SK-N-SH (cell line): ENCODE measurements at regions not wholly inside any gene's neighbourhood (a gene's known extent, or its start where the extent isn't known, plus 50 kb on each side); places are given as distances from the start of the nearest gene placed in this dataset.

Experiments used
- CTCF ChIA-PET: fragments of 300-600, 350-600 bp; formaldehyde crosslinking; extraction: SDS; loops from one replicate; lab custom pipeline; 2021; lab: Yijun Ruan, JAX
- POLR2A ChIA-PET: fragments of 350-600 bp; sonication (Branson Sonifier 250); formaldehyde crosslinking; extraction: SDS; loops from one replicate; lab custom pipeline; 2020; ENCODE audit warnings: antibody characterized with exemption, inconsistent platforms; lab: Yijun Ruan, JAX
- DNase-seq: peaks from one replicate; pipeline ENCODE4 v3.0.0; 2012
- H2AFZ ChIP-seq: fragments of 200-600 bp; sonication (generic); 2 replicates; pipeline ENCODE4 v1.8.1; 2016; ENCODE audit warnings: antibody characterized with exemption, mild to moderate bottlenecking, low read depth
- H3F3A ChIP-seq: fragments of 200-600 bp; sonication (generic); replicated peaks from 2 replicates; pipeline ENCODE3; 2016; ENCODE audit warnings: antibody characterized with exemption, mild to moderate bottlenecking; ENCODE audit not compliant: insufficient read depth
- H3K27ac ChIP-seq, 2 experiments: fragments of 200-500 bp in 1 of 2; fragments of 200-600 bp in 1 of 2; sonication (Bioruptor generic) in 1 of 2; sonication (generic), shearing (Covaris generic) in 1 of 2; 2 replicates each; pipeline versions ENCODE4 v1.5.1 to v1.6.1; 2014 to 2016; ENCODE audit warnings: low read depth in 2 of 2, inconsistent platforms in 1 of 2, low read length in 1 of 2, mild to moderate bottlenecking in 1 of 2, mixed read lengths in 1 of 2
- H3K27me3 ChIP-seq: fragments of 200-600 bp; sonication (generic), shearing (Covaris generic); 2 replicates; pipeline ENCODE4 v1.6.1; 2016; ENCODE audit warnings: mixed run types; ENCODE audit not compliant: insufficient read depth
- H3K36me3 ChIP-seq, 2 experiments: fragments of 200-500 bp in 1 of 2; fragments of 200-600 bp in 1 of 2; sonication (Bioruptor generic) in 1 of 2; sonication (generic) in 1 of 2; replicated peaks in 1 of 2; 2 replicates each; pipeline versions ENCODE3 to v1.5.1; 2014 to 2016; ENCODE audit warnings: low read length in 1 of 2, mild to moderate bottlenecking in 1 of 2; ENCODE audit not compliant: insufficient read depth in 2 of 2, control insufficient read depth in 1 of 2
- H3K4me1 ChIP-seq, 2 experiments: fragments of 200-500 bp in 1 of 2; fragments of 200-600 bp in 1 of 2; sonication (Bioruptor generic) in 1 of 2; sonication (generic), shearing (Covaris generic) in 1 of 2; 2 replicates each; pipeline versions ENCODE4 v1.5.1 to v1.6.1; 2014 to 2016; ENCODE audit warnings: low read depth in 1 of 2, low read length in 1 of 2, mixed run types in 1 of 2; ENCODE audit not compliant: insufficient read depth in 2 of 2, control insufficient read depth in 1 of 2
- H3K4me2 ChIP-seq: fragments of 200-600 bp; sonication (generic), shearing (Covaris generic); 2 replicates; pipeline ENCODE4 v1.6.1; 2017; ENCODE audit warnings: mixed run types
- H3K4me3 ChIP-seq, 2 experiments: fragments of 200-500 bp in 1 of 2; fragments of 200-600 bp in 1 of 2; sonication (Bioruptor generic) in 1 of 2; sonication (generic), shearing (Covaris generic) in 1 of 2; 2 replicates each; pipeline versions ENCODE4 v1.5.1 to v1.8.1; 2014 to 2016; ENCODE audit warnings: low read depth in 2 of 2, inconsistent platforms in 1 of 2, low read length in 1 of 2, mild to moderate bottlenecking in 1 of 2, mixed read lengths in 1 of 2, moderate library complexity in 1 of 2
- H3K79me2 ChIP-seq: fragments of 200-600 bp; sonication (generic); 2 replicates; pipeline ENCODE4 v1.8.1; 2017; ENCODE audit warnings: mild to moderate bottlenecking; ENCODE audit not compliant: insufficient read depth
- H3K9ac ChIP-seq: fragments of 200-600 bp; sonication (generic); 2 replicates; pipeline ENCODE4 v1.6.1; 2017; ENCODE audit warnings: mixed run types
- H3K9me2 ChIP-seq: fragments of 200-600 bp; sonication (generic); 2 replicates; pipeline ENCODE4 v1.6.1; 2017; ENCODE audit warnings: mixed run types
- H3K9me3 ChIP-seq: fragments of 200-600 bp; sonication (generic); 2 replicates; pipeline ENCODE4 v1.6.1; 2017; ENCODE audit warnings: mixed run types, mild to moderate bottlenecking, moderate library complexity
- H4K20me1 ChIP-seq: fragments of 200-600 bp; sonication (generic); 2 replicates; pipeline ENCODE4 v1.6.1; 2017; ENCODE audit warnings: mild to moderate bottlenecking, mixed run types; ENCODE audit not compliant: insufficient read depth
- ELF1 ChIP-seq: IDR thresholded peaks from 2 replicates; pipeline ENCODE4 v1.4.0; 2012
- EP300 ChIP-seq, 2 experiments: IDR thresholded peaks; 2 replicates each; pipeline versions ENCODE4 v1.4.0 to v1.6.1; 2012; ENCODE audit warnings: borderline replicate concordance in 1 of 2, low read depth in 1 of 2, low read length in 1 of 2
- EZH2phosphoT487 ChIP-seq: fragments of 200-600 bp; sonication (generic); IDR thresholded peaks from 2 replicates; pipeline ENCODE4 v1.6.1; 2017; ENCODE audit warnings: low read depth, mixed run types, mild to moderate bottlenecking, antibody characterized with exemption, moderate library complexity, borderline replicate concordance
- FOSL2 ChIP-seq: IDR thresholded peaks from 2 replicates; pipeline ENCODE4 v1.4.0; 2012; ENCODE audit warnings: low read depth, mild to moderate bottlenecking, moderate library complexity, borderline replicate concordance
- FOXM1 ChIP-seq: IDR thresholded peaks from 2 replicates; pipeline ENCODE4 v1.4.0; 2012; ENCODE audit warnings: low read depth, mild to moderate bottlenecking
- GABPA ChIP-seq: IDR thresholded peaks from 2 replicates; pipeline ENCODE4 v1.4.0; 2012; ENCODE audit warnings: low read depth, mild to moderate bottlenecking
- JUND ChIP-seq: IDR thresholded peaks from 2 replicates; pipeline ENCODE4 v1.4.0; 2012
- MAX ChIP-seq: IDR thresholded peaks from 2 replicates; pipeline ENCODE4 v1.4.0; 2012; ENCODE audit warnings: low read depth
- NRF1 ChIP-seq: IDR thresholded peaks from 2 replicates; pipeline ENCODE4 v1.6.1; 2012; ENCODE audit warnings: low read depth, mild to moderate bottlenecking, low read length
- POLR2AphosphoS5 ChIP-seq: IDR thresholded peaks from 2 replicates; pipeline ENCODE4 v1.6.1; 2012; ENCODE audit warnings: low read depth, low read length
- RCOR1 ChIP-seq: fragments of 150-350 bp; IDR thresholded peaks from 2 replicates; pipeline ENCODE4 v1.6.1; 2017; ENCODE audit warnings: antibody characterized with exemption, low read length
- REST ChIP-seq: IDR thresholded peaks from 2 replicates; pipeline ENCODE4 v1.6.1; 2012; ENCODE audit warnings: mild to moderate bottlenecking, low read depth, low read length, moderate library complexity
- SMC3 ChIP-seq: IDR thresholded peaks from 2 replicates; pipeline ENCODE4 v1.6.1; 2012; ENCODE audit warnings: low read depth, low read length, improper control_type of control experiment
- TAF1 ChIP-seq: IDR thresholded peaks from 2 replicates; pipeline ENCODE4 v1.6.1; 2012; ENCODE audit warnings: low read depth, mild to moderate bottlenecking, low read length, moderate library complexity, borderline replicate concordance
- TEAD4 ChIP-seq: IDR thresholded peaks from 2 replicates; pipeline ENCODE4 v1.4.0; 2012; ENCODE audit warnings: mild to moderate bottlenecking, borderline replicate concordance; ENCODE audit not compliant: insufficient read depth
- YY1 ChIP-seq: IDR thresholded peaks from 2 replicates; pipeline ENCODE4 v1.4.0; 2012; ENCODE audit warnings: low read depth, mild to moderate bottlenecking
- ZBTB33 ChIP-seq: IDR thresholded peaks from 2 replicates; pipeline ENCODE4 v1.4.0; 2012; ENCODE audit warnings: low read depth, borderline replicate concordance
- WGBS: methylation state at CpG from one replicate; pipeline ENCODE4 v1.1.6; 2017; ENCODE audit warnings: low lambda C conversion rate; 5-methylcytosine and 5-hydroxymethylcytosine counted together

GRCh38 chr21:19181604-19182140 is 778.1 kb upstream of the TMPRSS15 start:
- no peak for TF ChIP-seq RCOR1
- no peak for TF ChIP-seq TAF1
- TF ChIP-seq FOSL2 = no peak
- no peak for TF ChIP-seq MAX
- TF ChIP-seq GABPA = no peak
- TF ChIP-seq EP300 (IDR thresholded peaks at IDR 0.05; ENCODE audit: borderline replicate concordance in 1 of 2, low read depth in 1 of 2, low read length in 1 of 2) = no peak
- no peak for TF ChIP-seq REST
- TF ChIP-seq TEAD4 = no peak
- no peak for TF ChIP-seq EZH2phosphoT487
- TF ChIP-seq, all 33 proteins: peak for 0

GRCh38 chr21:19197950-19198349 is 794.4 kb upstream of the TMPRSS15 start:
- POLR2A ChIA-PET = no interaction called here
- Histone ChIP-seq H3K4me2 (no peak overlapping the region), H3K9ac (no peak overlapping the region), H2AFZ (no peak overlapping the region), H3K27ac (no peak overlapping the region), H3K27me3 (no peaks in the 10 kb centered on the region), H3K36me3 (no peaks in the 10 kb centered on the region), H4K20me1 (no peaks in the 10 kb centered on the region), H3K4me1 (no peaks in the 10 kb centered on the region), H3K79me2 (no peaks in the 10 kb centered on the region), H3F3A (no peaks in the 10 kb centered on the region), H3K4me3 (no peak overlapping the region), H3K9me2 (no peaks in the 10 kb centered on the region), H3K9me3 (no peaks in the 10 kb centered on the region)
- no peak for DNase-seq
- CTCF ChIA-PET = no interaction called here
- 5% methylated on average over 4 of the region's 4 CpGs for WGBS
- TF ChIP-seq MAX (no peak), EP300 (IDR thresholded peaks at IDR 0.05; ENCODE audit: borderline replicate concordance in 1 of 2, low read depth in 1 of 2, low read length in 1 of 2) (no peak), POLR2AphosphoS5 (no peak), JUND (no peak), YY1 (no peak), SMC3 (no peak), GABPA (no peak), ZBTB33 (no peak), FOXM1 (no peak), REST (no peak), ELF1 (no peak), NRF1 (no peak), EZH2phosphoT487 (no peak), TEAD4 (no peak)

More at GRCh38 chr21:19181604-19182140, 778.1 kb upstream of the TMPRSS15 start:
- Histone ChIP-seq H3K36me3 (no peaks in the 10 kb centered on the region), H3K4me3 (no peak overlapping the region), H3F3A (no peaks in the 10 kb centered on the region), H2AFZ (no peak overlapping the region), H3K4me1 (no peaks in the 10 kb centered on the region), H3K9ac (no peak overlapping the region), H3K9me2 (no peaks in the 10 kb centered on the region), H3K9me3 (no peaks in the 10 kb centered on the region), H3K4me2 (no peak overlapping the region), H3K27me3 (no peaks in the 10 kb centered on the region), H3K27ac (no peak overlapping the region), H3K79me2 (no peaks in the 10 kb centered on the region), H4K20me1 (no peaks in the 10 kb centered on the region)
- ChIA-PET POLR2A (no interaction called here), CTCF (no interaction called here)
- no peak for DNase-seq
- WGBS = 5% methylated on average over 3 of the region's 3 CpGs
